Activated CD4-positive, alpha-beta T cell treated with anti-CD3 and anti-CD28 coated beads, Interleukin-2, Interleukin-4, amounts not matched to agents 100 ng/mL and 50 ng/mL, durations not matched to agents 16 hours and 8 hours (primary cell): ENCODE measurements at regions not wholly inside any gene's neighbourhood (a gene's known extent, or its start where the extent isn't known, plus 50 kb on each side); places are given as distances from the start of the nearest gene placed in this dataset.

Experiments used
- DNase-seq: peaks from one replicate; pipeline ENCODE4 v3.0.0-alpha.2; 2020; ENCODE audit warnings: low spot score

DNA sequence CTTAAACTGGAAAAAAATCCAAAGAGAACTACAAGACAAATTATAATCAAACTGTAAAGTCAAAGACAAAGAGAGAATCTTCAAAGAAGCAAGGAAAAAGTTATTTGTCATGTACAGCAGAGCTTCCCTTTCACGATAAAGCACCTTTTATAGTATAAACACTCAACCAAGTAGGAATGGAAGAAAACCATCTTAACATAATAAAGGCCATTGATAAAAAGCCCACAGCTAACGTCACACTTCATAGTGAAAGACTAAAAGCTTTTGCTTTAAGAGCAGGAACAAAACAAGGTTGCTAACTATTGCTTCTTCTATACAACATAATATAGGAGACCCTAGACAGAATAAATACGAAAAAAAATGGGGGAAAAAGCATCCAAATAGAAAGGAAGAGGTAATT, 595.7 kb upstream of the POU3F4 start:
- no peak for DNase-seq

DNA sequence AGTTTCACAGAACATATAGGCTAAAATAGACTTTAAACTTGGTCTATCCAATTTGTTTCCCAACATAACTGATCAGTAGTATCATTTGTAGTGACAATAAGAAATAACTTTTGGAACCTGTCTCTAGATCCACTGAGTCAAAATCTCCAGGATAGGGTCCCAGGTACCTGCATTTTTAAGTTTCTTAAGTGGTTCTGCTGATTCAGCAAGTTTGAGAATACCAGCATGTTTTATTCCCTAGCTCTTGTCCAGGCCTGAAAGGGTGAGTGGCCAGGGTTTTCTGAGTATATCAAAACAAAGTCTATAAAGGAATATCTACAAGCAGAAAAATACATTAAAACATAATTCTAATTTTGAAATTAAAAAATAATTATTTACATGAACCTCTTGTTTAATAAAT, 573.1 kb upstream of the POU3F4 start:
- DNase-seq, result no peak

DNA sequence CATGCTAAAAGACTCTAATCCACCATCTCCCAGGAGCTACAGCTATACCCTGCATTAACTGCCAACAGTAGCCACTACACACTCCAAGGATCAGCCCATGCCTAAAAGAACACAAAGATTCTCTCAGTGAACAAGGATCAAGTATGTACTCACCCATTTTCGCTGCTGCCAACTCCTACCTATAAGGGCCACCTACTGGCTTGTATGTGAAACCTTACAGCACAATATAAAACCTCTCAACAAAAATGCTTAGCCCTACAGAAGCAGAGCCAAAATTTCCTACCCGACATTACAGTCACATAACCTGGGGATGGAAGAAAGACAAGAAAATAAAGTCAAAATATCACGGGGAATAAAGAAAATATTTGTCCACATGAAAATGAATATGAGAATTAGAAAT, 562.8 kb upstream of the POU3F4 start:
- DNase-seq, result no peak

DNA sequence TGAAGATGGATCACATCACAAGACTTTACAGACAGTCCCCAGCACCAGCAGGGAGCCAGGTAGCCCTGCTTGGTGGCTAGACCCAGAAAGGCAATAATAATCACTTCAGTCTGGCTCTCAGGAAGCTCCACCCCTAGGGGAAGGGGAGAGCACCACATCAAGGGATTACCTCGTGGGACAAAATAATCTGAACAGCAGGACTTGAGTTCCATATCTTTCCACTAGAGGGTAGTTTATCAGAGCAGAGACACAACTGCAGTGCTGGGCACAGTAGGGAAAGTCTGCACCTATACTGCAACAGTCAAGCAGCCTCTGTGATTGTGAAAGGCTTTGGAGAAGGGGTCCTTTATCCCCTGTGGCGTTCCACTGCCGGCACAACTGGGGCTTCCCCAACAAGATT, 547.0 kb upstream of the POU3F4 start:
- no peak for DNase-seq

DNA sequence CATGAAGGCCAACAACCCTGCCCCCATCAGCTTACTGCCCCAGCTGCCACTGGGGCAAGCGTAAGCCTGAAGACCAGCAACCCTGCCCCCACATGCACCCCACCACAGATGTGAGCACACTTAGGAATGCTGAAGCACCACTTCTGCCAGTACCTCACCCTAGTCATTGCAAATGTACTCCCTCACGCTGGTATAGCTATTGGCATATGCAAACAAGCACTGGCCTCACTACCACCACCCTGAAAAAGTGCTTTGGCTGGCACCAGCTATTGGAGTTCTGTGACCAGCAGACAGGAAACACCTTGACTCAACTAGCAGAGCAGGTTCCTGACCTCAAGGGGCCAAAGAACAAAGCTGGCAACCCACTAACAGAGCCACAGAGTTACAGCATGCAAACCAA, 534.4 kb upstream of the POU3F4 start:
- no peak for DNase-seq

DNA sequence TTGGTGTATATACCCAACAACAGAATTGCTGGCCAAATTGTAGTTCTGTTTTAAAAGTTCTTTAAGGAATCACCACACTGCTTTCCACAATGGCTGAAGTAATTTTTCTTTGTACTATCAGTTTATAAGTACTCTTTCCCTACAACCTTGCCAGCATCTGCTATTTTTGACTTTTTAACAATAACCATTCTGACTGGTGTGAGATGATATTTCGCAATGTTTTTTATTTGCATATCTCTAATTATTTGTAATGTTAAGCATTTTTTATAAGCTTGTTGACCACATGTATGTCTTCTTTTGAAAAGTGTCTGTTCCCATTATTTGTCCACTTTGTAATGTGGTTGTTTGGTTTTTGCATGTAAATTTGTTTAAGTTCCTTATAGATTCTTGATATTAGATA, 509.9 kb upstream of the POU3F4 start:
- no peak for DNase-seq

DNA sequence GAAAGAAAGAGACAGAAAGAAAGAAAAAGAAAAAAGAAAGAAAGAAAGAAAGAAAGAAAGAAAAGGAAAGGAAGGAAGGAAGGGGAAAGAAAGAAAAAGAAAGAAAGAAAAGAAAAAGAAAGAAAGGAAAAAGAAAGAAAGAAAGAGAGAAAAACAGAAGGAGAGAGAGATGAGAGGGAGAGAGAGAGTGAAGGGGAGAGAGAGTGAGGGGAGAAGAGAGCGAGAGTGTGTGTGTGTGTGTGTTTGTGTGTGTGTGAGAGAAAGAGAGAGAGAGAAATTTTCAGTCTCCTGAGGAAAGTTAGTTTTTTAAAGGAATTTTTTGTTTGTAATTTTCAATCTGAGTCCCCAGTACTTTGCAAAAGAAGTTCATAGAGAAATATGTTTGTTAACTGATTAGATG, 504.1 kb upstream of the POU3F4 start:
- DNase-seq, result no peak

DNA sequence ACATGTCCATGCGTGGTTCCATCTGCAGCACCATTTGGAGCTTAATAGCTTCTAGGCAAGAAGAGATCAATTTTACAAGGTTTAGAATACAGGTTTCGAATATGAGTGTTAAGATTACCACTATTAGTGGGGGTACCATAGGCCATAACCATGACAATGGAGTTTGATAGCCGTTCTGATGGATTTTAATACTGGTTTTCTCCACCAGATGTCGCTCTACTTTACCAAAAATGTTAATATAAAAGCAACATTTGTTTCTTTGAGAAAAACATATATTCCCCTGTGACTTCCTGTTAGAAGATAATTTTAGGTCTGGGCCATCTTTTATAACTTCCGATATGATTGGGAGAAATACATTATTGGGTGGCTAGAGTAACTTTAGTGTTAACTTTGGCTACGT, 499.7 kb upstream of the POU3F4 start:
- peak; percentile 15 for DNase-seq

DNA sequence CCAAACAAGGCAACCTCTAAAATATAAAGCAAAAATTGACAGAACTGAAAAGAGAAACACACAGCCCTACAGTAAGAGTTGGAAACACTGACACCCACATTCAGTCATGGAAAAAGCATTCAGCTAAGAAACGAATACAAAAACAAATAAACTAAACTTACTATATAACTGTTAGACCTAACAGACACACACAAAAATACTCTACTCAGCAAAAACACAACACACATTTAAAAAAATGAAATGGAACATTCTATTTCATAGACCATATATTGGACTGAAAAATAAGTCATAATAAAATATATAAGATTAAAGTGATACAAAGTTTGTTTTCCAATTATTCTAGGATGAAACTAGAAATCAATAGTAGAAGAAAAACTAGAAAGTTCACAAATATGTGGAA, 488.8 kb upstream of the POU3F4 start:
- no peak for DNase-seq

DNA sequence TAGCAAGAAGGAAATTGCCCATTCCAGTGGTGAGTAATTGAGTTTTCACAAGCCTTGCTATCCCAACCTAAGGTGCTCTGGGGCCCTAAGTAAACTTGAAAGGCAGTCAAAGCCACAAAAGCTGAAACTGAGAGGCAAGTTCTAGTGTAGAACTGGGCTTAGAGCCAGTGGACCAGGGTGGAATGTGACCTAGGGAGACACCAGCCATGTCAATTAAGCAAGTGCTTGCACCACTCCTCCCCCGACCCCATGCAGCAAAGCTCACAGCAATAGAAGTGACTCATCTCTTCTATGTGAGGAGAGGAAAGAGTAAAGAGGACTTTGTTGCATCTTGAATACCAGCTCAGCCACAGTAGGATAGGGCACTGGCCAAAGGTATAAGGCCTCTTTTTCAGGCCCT, 486.1 kb upstream of the POU3F4 start:
- no peak for DNase-seq
